HG03196 (cell line): ENCODE measurements at regions not wholly inside any gene's neighbourhood (a gene's known extent, or its start where the extent isn't known, plus 50 kb on each side); places are given as distances from the start of the nearest gene placed in this dataset.

Experiments
- ATAC-seq: cut with Tn5 transposase; IDR thresholded peaks from one replicate; pipeline ENCODE4 v1.9.1; 2021; ENCODE audit not compliant: unreplicated experiment

DNA sequence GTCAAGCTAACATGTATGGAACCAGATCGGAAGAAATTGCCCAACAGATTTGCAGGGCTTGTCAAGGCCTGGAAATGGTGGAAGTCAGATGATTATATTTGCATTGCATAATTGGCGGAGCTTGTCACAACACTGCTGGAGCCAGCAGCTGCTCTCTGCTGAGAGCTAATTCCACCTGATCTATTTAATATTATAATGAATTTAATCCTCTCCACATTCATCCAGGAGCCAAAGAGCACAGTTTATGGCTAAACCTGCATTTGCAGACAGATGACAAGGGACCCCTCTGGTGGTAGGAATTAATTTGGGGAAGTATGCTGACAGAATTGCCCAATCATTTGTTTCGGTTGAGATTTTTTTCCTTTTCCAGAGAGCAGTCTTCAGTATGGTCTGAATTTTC, 730.2 kb downstream of the TUSC7 start:
- ATAC-seq, result no peak

- ATAC-seq, result no peak
Observed at GRCh38 chr3:117441851-117442250, 732.3 kb downstream of the TUSC7 start.

- ATAC-seq, result no peak
Observed at GRCh38 chr3:117442566-117442965, 733.0 kb downstream of the TUSC7 start.

GRCh38 chr3:117443014-117443413, 733.4 kb downstream of the TUSC7 start:
- ATAC-seq, result no peak

- no peak for ATAC-seq
Observed at GRCh38 chr3:117444175-117444574, 734.6 kb downstream of the TUSC7 start.

- ATAC-seq, result no peak
Observed at GRCh38 chr3:117447419-117447818, 737.8 kb downstream of the TUSC7 start.

- ATAC-seq, result no peak
Observed at GRCh38 chr3:117450026-117450425, 740.4 kb downstream of the TUSC7 start.

DNA sequence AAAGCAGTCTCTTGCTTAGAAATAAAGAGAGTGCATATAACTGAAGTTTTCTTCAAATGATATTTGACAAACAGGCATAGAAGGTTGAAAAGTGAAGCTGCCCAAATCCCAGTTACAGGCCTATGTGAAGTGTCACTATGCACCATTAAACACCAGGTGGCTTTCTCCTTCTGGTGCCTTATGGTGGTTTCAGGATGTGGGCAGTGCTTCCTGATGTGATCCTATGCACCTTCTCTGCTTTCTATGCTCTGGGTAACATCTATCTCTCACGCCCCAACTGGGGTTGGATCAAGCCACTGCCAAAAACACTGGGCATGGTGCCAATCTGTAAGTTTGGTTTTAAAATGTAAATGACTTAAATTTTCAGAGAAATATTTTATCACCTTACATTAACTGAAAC, 744.7 kb downstream of the TUSC7 start:
- no peak for ATAC-seq

GRCh38 chr3:117454908-117455307, 745.3 kb downstream of the TUSC7 start:
- ATAC-seq, result no peak

- no peak for ATAC-seq
Observed at GRCh38 chr3:117455782-117456181, 746.2 kb downstream of the TUSC7 start.

DNA sequence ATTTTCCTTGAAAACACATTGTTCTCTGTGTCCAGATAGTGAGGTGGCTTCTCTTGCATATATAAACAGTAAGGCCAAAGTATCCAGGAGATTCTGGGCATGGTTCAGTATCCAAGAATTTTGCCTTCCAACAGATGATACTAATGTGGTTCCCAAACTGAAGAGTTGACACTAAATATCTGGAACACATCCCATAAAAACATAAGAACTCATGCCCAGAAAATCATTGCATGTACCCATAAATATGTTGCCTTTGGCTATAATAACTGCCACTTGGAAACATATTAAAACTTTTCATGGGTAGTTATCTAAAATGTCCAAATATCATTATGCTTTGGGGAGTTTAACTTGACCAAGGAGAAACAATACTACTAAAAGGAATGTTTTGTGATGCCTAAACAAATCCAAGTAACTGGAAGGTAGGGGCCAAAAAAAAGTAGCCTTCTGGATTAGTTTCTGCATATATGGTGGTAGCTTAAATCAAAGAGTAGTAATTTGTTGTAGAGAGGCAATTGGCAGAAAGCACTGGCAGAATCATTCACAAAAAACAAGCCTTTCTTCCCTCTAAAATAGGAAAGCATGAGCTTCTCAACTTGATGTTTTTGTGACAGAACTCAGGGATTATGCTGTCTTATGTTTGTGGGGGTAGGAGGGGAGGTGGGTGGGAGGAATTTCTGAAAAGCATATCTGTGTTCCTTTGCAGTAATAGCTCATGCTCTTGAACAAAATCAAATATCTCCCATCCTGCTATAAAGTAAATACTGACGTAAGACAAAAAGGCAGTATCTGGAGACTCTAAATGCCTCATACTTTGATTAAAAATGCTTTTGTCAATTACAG, 753.9 kb downstream of the TUSC7 start:
- ATAC-seq, result no peak

- ATAC-seq, result no peak
Observed at GRCh38 chr3:117471831-117472230, 762.3 kb downstream of the TUSC7 start.

DNA sequence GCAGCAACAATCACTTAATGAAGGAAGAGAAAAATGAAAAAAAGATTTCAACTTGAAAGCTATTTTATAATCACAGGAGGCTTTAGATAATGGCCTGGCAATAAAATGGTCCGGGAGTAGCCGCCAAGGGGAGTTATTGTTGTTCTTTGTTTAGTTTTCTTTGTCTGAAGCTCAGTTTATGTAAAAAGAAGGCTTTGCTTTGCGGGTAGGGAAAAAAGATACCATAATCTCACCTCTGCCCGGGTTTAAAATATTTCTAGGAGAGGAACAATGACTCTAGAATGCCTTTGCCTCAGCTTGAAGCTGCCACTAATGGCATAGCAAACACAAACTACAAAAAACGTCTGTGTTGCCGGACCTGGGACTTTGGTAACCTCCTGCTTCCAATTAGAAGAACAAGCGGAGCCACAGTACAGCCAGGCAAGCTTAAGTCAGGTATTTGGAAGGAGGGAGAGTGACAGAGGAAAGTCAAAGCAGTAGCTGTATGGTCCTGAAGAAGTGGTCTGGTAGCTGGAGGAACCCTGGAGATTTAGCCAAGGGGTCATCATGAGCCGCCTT, 764.5 kb downstream of the TUSC7 start:
- ATAC-seq, result no peak

DNA sequence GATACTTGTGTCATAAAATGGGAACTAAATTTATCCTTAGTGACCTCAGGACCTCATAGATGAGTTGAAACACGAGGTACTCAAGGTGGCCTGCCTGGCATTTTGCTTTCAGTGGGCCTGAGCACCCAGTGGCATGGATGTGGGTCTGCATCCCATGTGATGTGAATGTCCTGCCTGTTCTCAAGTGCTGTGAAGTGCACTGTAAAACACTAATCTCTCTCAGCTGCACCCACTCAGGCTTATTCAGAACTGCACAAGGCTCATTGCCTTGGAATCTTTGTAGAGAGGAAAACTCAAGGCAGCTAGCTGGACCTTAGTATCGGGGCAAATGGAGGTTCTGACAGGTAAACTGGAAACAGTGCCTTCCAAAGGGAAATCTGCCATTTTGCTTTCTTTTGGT, 767.0 kb downstream of the TUSC7 start:
- no peak for ATAC-seq

- no peak for ATAC-seq
Observed at GRCh38 chr3:117477214-117477755, 767.7 kb downstream of the TUSC7 start.

GRCh38 chr3:117479095-117479494, 769.5 kb downstream of the TUSC7 start:
- ATAC-seq, result no peak

DNA sequence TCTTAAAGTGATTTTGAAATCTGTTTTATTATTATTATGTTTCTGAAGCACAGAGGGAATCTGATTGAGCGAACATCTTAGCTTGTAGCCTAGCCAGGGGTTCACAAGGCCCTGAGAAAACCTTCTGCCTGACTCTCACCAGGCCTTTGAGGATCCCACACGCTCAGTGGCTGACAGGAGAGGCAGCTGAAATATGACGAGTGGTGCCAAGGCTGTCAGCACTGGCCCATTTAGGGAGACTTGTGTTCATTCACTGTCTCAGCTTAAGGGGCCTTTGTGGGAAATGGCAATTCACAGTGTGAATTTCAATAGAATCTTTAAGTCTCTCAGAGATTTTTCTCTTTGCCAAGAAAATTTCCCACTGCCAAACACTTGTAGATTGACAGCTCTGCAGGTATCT, 770.9 kb downstream of the TUSC7 start:
- ATAC-seq, result no peak

GRCh38 chr3:117480972-117481371, 771.4 kb downstream of the TUSC7 start:
- no peak for ATAC-seq

- ATAC-seq, result no peak
Observed at GRCh38 chr3:117483839-117484238, 774.3 kb downstream of the TUSC7 start.

GRCh38 chr3:117485841-117486240, 776.3 kb downstream of the TUSC7 start:
- peak; percentile 58 for ATAC-seq

DNA sequence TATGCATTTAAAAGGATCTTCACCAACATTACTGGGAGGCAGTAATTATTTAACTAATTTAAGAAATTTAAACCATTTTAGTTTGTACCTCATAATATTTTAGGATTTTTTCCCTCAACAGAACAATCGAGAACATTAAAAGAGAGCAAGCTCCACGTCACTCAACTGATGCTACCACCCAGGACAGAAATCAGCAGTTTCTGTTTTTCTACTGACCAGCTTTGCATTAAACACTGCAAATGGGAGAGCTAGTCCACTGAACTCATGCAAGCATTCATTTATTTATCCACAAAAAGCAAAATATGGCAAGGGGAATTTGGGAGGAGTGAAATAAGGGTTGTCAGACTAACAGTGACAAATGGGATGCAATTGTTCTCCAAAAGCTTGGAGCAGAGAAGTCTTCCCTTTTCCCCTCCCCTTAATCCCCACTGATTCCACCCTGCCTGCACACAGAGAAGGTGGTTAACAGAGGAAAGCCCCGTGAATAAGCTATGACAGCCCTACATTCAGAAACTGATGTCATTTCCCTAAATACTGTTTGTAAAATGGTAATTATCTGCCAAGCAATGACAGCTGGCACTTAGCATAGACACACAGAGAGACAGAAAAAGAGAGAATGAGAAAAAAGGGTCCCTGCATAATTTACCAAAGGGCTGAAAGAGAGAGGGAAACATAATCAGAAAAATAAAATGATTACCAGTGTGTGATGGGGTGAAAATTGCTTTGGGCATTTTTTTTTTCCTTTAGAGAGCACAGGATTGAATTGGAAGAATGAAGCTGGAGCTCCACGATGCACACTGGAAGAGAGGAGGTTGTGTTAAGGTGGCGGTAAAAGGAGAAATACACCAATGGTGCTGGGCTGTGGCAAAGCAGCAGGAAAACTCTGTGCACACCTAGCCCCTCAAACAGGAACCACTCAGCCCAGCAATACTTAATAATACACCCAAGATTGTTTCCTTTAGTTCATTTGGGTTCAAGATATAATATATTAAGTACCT, 777.4 kb downstream of the TUSC7 start:
- peak; percentile 76 for ATAC-seq
